ENCODE measurements at regions not wholly inside any gene's neighbourhood (a gene's known extent, or its start where the extent isn't known, plus 50 kb on each side); places are given as distances from the start of the nearest gene placed in this dataset.

- Mint-ChIP-seq H3K27me3 (ENCODE audit: insufficient read depth) (no peaks in the 10 kb centered on the region), H3K4me3 (no peak overlapping the region), H3K36me3 (ENCODE audit: low read depth) (peaks cover 3% of the 10 kb centered on the region), H3K4me1 (peaks cover 39% of the 10 kb centered on the region), H3K9me3 (no peaks in the 10 kb centered on the region), H3K27ac (no peak overlapping the region)
- no peak for TF ChIP-seq CTCF (conservative IDR thresholded peaks at IDR 0.05)
- Histone ChIP-seq H3K9me3 (ENCODE audit: control insufficient read depth, low read length) (no peaks in the 10 kb centered on the region), H3K27me3 (ENCODE audit: control insufficient read depth, insufficient read depth, low read length, poor library complexity, severe bottlenecking) (no peaks in the 10 kb centered on the region), H3K4me3 (ENCODE audit: low read length) (no peak overlapping the region), H3K4me1 (ENCODE audit: control insufficient read depth, insufficient read depth, low read length) (peaks cover 7% of the 10 kb centered on the region), H3K36me3 (ENCODE audit: control insufficient read depth, insufficient read depth, low read length) (no peaks in the 10 kb centered on the region), H3K9ac (ENCODE audit: extremely low read depth, low read length, poor library complexity, severe bottlenecking) (no peak overlapping the region), H3K27ac (ENCODE audit: low read depth, low read length) (no peak overlapping the region)
- DNase-seq: no peak
- 79% methylated on average over 1 of the region's 1 CpG; no CpG with 5 or more reads in 1 of the 2 experiments for WGBS, 2 experiments (ENCODE audit: insufficient coverage in 1 of 2, insufficient read length in 1 of 2)
Measured at GRCh38 chr18:41464278-41464677, 490.8 kb upstream of the PIK3C3 start.

GRCh38 chr18:41462946-41463345, 492.1 kb upstream of the PIK3C3 start:
- no peak for DNase-seq
- no peak overlapping the region for H3K27ac ChIP-seq (ENCODE audit: low read depth, low read length)
- no peaks in the 10 kb centered on the region for H3K27me3 ChIP-seq (ENCODE audit: control insufficient read depth, insufficient read depth, low read length, poor library complexity, severe bottlenecking)
- no peaks in the 10 kb centered on the region for H3K9me3 ChIP-seq (ENCODE audit: control insufficient read depth, low read length)
- Mint-ChIP-seq H3K9me3 (no peaks in the 10 kb centered on the region), H3K4me1 (peaks cover 39% of the 10 kb centered on the region), H3K27ac (no peak overlapping the region), H3K36me3 (ENCODE audit: low read depth) (peaks cover 3% of the 10 kb centered on the region), H3K27me3 (ENCODE audit: insufficient read depth) (no peaks in the 10 kb centered on the region), H3K4me3 (no peak overlapping the region)
- peaks cover 7% of the 10 kb centered on the region for H3K4me1 ChIP-seq (ENCODE audit: control insufficient read depth, insufficient read depth, low read length)
- WGBS, 2 experiments (ENCODE audit: insufficient coverage in 1 of 2, insufficient read length in 1 of 2): 100% methylated on average over 1 of the region's 1 CpG; no CpG with 5 or more reads in 1 of the 2 experiments
- H3K4me3 ChIP-seq (ENCODE audit: low read length): no peak overlapping the region
- TF ChIP-seq CTCF (conservative IDR thresholded peaks at IDR 0.05): no peak
- no peak overlapping the region for H3K9ac ChIP-seq (ENCODE audit: extremely low read depth, low read length, poor library complexity, severe bottlenecking)
- no peaks in the 10 kb centered on the region for H3K36me3 ChIP-seq (ENCODE audit: control insufficient read depth, insufficient read depth, low read length)

- TF ChIP-seq CTCF (conservative IDR thresholded peaks at IDR 0.05): no peak
- Histone ChIP-seq H3K27ac (ENCODE audit: low read depth, low read length) (no peak overlapping the region), H3K9me3 (ENCODE audit: control insufficient read depth, low read length) (no peaks in the 10 kb centered on the region), H3K4me1 (ENCODE audit: control insufficient read depth, insufficient read depth, low read length) (peaks cover 7% of the 10 kb centered on the region), H3K36me3 (ENCODE audit: control insufficient read depth, insufficient read depth, low read length) (no peaks in the 10 kb centered on the region), H3K27me3 (ENCODE audit: control insufficient read depth, insufficient read depth, low read length, poor library complexity, severe bottlenecking) (no peaks in the 10 kb centered on the region), H3K4me3 (ENCODE audit: low read length) (peak overlapping the region; percentile 16), H3K9ac (ENCODE audit: extremely low read depth, low read length, poor library complexity, severe bottlenecking) (no peak overlapping the region)
- H3K36me3 Mint-ChIP-seq (ENCODE audit: low read depth): no peaks in the 10 kb centered on the region
- 81 to 83% methylated on average over 1 to 2 of the region's 2 CpGs for WGBS, 2 experiments (ENCODE audit: insufficient coverage in 1 of 2, insufficient read length in 1 of 2)
- no peak overlapping the region for H3K4me3 Mint-ChIP-seq
- H3K27me3 Mint-ChIP-seq (ENCODE audit: insufficient read depth): no peaks in the 10 kb centered on the region
- no peaks in the 10 kb centered on the region for H3K9me3 Mint-ChIP-seq
- peak overlapping the region; percentile 10 for H3K27ac Mint-ChIP-seq
- H3K4me1 Mint-ChIP-seq: peaks cover 31% of the 10 kb centered on the region
- DNase-seq: no peak
Measured at GRCh38 chr18:41461114-41461513, 493.9 kb upstream of the PIK3C3 start.

All from endodermal cell (in vitro differentiated cells).